Panc1 (cell line): ENCODE measurements at regions not wholly inside any gene's neighbourhood (a gene's known extent, or its start where the extent isn't known, plus 50 kb on each side); places are given as distances from the start of the nearest gene placed in this dataset.

Experiments
- ATAC-seq: fragments of 200-7000 bp; cut with Tn5 transposase; 2 replicates; pipeline ENCODE4 v1.9.1; 2020; ENCODE audit warnings: mild to moderate bottlenecking, moderate library complexity
- BruUV-seq: library from RNA; stranded (reverse); fragments of 400-500 nt; replicated peaks from 2 replicates; lab custom pipeline; 2021; lab: Mats Ljungman, UMichigan
- CTCF ChIA-PET: fragments of 300-600 bp; sonication (Branson Sonifier 250); formaldehyde crosslinking; loops from one replicate; lab custom pipeline; 2022; ENCODE audit warnings: antibody characterized with exemption; lab: Charles Lee
- POLR2A ChIA-PET: fragments of 300-600 bp; sonication (Branson Sonifier 250); formaldehyde crosslinking; loops from one replicate; lab custom pipeline; 2022; ENCODE audit warnings: antibody characterized with exemption; lab: Charles Lee
- DNase-seq: peaks from one replicate; pipeline ENCODE4 v3.0.0-alpha.2; 2010; ENCODE audit warnings: low read depth, low spot score
- H3K27ac ChIP-seq: 2 replicates; pipeline ENCODE4 v1.5.1; 2011; ENCODE audit warnings: mild to moderate bottlenecking, low read length, inconsistent platforms
- H3K27me3 ChIP-seq: fragments of 200-500 bp; sonication (Bioruptor generic); 2 replicates; pipeline ENCODE4 v1.6.0; 2014; ENCODE audit warnings: low read length, inconsistent platforms; ENCODE audit not compliant: control insufficient read depth, insufficient read depth
- H3K36me3 ChIP-seq: fragments of 200-500 bp; sonication (Bioruptor generic); 2 replicates; pipeline ENCODE4 v1.5.1; 2014; ENCODE audit warnings: inconsistent platforms, mild to moderate bottlenecking, low read length, moderate library complexity; ENCODE audit not compliant: control insufficient read depth, insufficient read depth
- H3K4me1 ChIP-seq: 2 replicates; pipeline ENCODE4 v1.5.1; 2011; ENCODE audit warnings: inconsistent platforms, mild to moderate bottlenecking, low read length, moderate library complexity; ENCODE audit not compliant: control insufficient read depth, insufficient read depth
- H3K4me3 ChIP-seq, 2 experiments: 2 replicates each; pipeline ENCODE4 v1.5.1; 2011 to 2012; ENCODE audit warnings: low read depth in 2 of 2, low read length in 2 of 2, mild to moderate bottlenecking in 2 of 2, inconsistent platforms in 1 of 2, moderate library complexity in 1 of 2
- H3K9me3 ChIP-seq: fragments of 200-500 bp; sonication (Bioruptor generic); 2 replicates; pipeline ENCODE4 v1.5.1; 2014; ENCODE audit warnings: low read depth, mild to moderate bottlenecking, inconsistent platforms, low read length, moderate library complexity; ENCODE audit not compliant: control insufficient read depth, insufficient read depth
- CTCF ChIP-seq: fragments of 450-650 bp; IDR thresholded peaks from 2 replicates; pipeline ENCODE4 v1.5.1; 2017; ENCODE audit warnings: mild to moderate bottlenecking
- POLR2AphosphoS5 ChIP-seq: IDR thresholded peaks from 2 replicates; pipeline ENCODE4 v1.6.1; 2012; ENCODE audit warnings: mild to moderate bottlenecking, low read depth, low read length, moderate library complexity
- SIN3A ChIP-seq: IDR thresholded peaks from 2 replicates; pipeline ENCODE4 v1.6.1; 2012; ENCODE audit warnings: low read depth, mild to moderate bottlenecking, low read length, moderate library complexity, borderline replicate concordance; ENCODE audit not compliant: insufficient read depth
- TCF7L2 ChIP-seq: IDR thresholded peaks from 2 replicates; pipeline ENCODE4 v1.6.1; 2011; ENCODE audit warnings: mild to moderate bottlenecking, low read depth, low read length, inconsistent platforms
- in situ Hi-C: cut with HindIII; loops from 2 replicates; pipeline ENCODE4 v1.10.0; 2016; ENCODE audit warnings: low sequenced_read_pairs, low pct_unique_long_range_greater_than_20kb
- intact Hi-C: fragments of 100-400 bp; cut with micrococcal nuclease; formaldehyde crosslinking; loops from one replicate; pipeline ENCODE4 v1.10.0; 2022; ENCODE audit not compliant: unreplicated experiment
- TF ChIP-seq, protein P1 (sequence below), 2 experiments: IDR thresholded peaks; 2 replicates each; pipeline ENCODE4 v1.6.1; 2011 to 2012; ENCODE audit warnings: low read depth in 2 of 2, control low read depth in 1 of 2, low read length in 1 of 2, mild to moderate bottlenecking in 1 of 2, moderate library complexity in 1 of 2; ENCODE audit not compliant: insufficient read depth in 1 of 2

- CTCF ChIA-PET: no interaction called here
- H3K9me3 ChIP-seq: no peaks in the 10 kb centered on the region
- no peaks in the 10 kb centered on the region for H3K4me1 ChIP-seq
- POLR2A ChIA-PET: no interaction called here
- no peaks in the 10 kb centered on the region for H3K36me3 ChIP-seq
- DNase-seq: no peak
- intact Hi-C loops: no loop called here
- in situ Hi-C loops: no loop called here
- ATAC-seq: no peak
- H3K27ac ChIP-seq: no peak overlapping the region
- no TSS peak for BruUV-seq
- TF ChIP-seq, protein P1, sequence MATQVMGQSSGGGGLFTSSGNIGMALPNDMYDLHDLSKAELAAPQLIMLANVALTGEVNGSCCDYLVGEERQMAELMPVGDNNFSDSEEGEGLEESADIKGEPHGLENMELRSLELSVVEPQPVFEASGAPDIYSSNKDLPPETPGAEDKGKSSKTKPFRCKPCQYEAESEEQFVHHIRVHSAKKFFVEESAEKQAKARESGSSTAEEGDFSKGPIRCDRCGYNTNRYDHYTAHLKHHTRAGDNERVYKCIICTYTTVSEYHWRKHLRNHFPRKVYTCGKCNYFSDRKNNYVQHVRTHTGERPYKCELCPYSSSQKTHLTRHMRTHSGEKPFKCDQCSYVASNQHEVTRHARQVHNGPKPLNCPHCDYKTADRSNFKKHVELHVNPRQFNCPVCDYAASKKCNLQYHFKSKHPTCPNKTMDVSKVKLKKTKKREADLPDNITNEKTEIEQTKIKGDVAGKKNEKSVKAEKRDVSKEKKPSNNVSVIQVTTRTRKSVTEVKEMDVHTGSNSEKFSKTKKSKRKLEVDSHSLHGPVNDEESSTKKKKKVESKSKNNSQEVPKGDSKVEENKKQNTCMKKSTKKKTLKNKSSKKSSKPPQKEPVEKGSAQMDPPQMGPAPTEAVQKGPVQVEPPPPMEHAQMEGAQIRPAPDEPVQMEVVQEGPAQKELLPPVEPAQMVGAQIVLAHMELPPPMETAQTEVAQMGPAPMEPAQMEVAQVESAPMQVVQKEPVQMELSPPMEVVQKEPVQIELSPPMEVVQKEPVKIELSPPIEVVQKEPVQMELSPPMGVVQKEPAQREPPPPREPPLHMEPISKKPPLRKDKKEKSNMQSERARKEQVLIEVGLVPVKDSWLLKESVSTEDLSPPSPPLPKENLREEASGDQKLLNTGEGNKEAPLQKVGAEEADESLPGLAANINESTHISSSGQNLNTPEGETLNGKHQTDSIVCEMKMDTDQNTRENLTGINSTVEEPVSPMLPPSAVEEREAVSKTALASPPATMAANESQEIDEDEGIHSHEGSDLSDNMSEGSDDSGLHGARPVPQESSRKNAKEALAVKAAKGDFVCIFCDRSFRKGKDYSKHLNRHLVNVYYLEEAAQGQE (IDR thresholded peaks at IDR 0.05; ENCODE audit: insufficient read depth in 1 of 2, low read depth in 2 of 2, low read length in 1 of 2): no peak
- TF ChIP-seq TCF7L2 (no peak), POLR2AphosphoS5 (no peak), SIN3A (no peak)
- H3K27me3 ChIP-seq: no peaks in the 10 kb centered on the region
- no peak overlapping the region for H3K4me3 ChIP-seq
Measured at GRCh38 chr21:24826822-24827221, 780.5 kb downstream of the MRPL39 start.

DNA sequence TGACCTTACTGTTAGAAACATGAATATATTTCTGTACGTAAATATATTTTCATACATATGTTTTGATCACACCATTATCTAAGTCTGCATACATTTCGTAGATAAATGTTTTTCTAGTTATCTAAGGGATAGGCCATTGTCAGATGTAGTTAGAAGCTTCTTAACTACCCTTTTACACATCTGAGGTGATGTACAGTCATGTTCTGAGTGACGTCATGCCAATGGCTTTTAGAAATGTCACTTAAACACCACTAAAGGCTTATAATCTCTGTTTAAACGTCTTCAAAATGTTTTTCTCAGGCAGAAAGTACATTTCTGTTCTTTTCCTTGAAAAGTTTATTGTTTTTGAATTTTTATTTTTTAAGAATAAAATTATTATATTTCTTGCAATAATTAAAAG is 781.9 kb downstream of the MRPL39 start:
- Histone ChIP-seq H3K27ac (no peak overlapping the region), H3K4me1 (no peaks in the 10 kb centered on the region), H3K27me3 (no peaks in the 10 kb centered on the region), H3K36me3 (no peaks in the 10 kb centered on the region), H3K4me3 (no peak overlapping the region), H3K9me3 (no peaks in the 10 kb centered on the region)
- TF ChIP-seq TCF7L2: no peak
- TF ChIP-seq, protein P1 (IDR thresholded peaks at IDR 0.05; ENCODE audit: insufficient read depth in 1 of 2, low read depth in 2 of 2, low read length in 1 of 2): no peak
- no peak for TF ChIP-seq CTCF
- no peak for TF ChIP-seq POLR2AphosphoS5
- no peak for TF ChIP-seq SIN3A
- intact Hi-C loops: no loop called here
- ATAC-seq (no peak), DNase-seq (no peak)
- ChIA-PET CTCF (no interaction called here), POLR2A (no interaction called here)
- BruUV-seq: no TSS peak
- in situ Hi-C loops: no loop called here
